OCI-LY1 (cell line): ENCODE measurements at regions not wholly inside any gene's neighbourhood (a gene's known extent, or its start where the extent isn't known, plus 50 kb on each side); places are given as distances from the start of the nearest gene placed in this dataset.

Source experiments
- CTCF ChIP-seq: fragments of 200-600 bp; sonication (generic), shearing (Covaris generic); IDR thresholded peaks from 2 replicates; pipeline ENCODE4 v1.5.1; 2017; ENCODE audit warnings: mild to moderate bottlenecking, antibody characterized with exemption, low read length, moderate library complexity, mixed read lengths
- EZH2 ChIP-seq: fragments of 200-600 bp; sonication (generic), shearing (Covaris generic); IDR thresholded peaks from 2 replicates; pipeline ENCODE4 v1.8.0; 2017; ENCODE audit warnings: borderline replicate concordance, mixed run types, mild to moderate bottlenecking, antibody characterized with exemption, low read length, moderate library complexity, mixed read lengths

GRCh38 chr3:69505770-69506407 is 120.0 kb upstream of the FRMD4B start:
- TF ChIP-seq CTCF (no peak), EZH2 (no peak)
